ENCODE measurements at regions not wholly inside any gene's neighbourhood (a gene's known extent, or its start where the extent isn't known, plus 50 kb on each side); places are given as distances from the start of the nearest gene placed in this dataset.
"Not testable (repeated sequence)": the region's sequence is repeated elsewhere in the genome, so short reads cannot be mapped to it uniquely, and the experiment has no call there.

- no peak for TF ChIP-seq CTCF (conservative IDR thresholded peaks at IDR 0.05; ENCODE audit: low read depth, low read length)
- Histone ChIP-seq H3K27me3 (ENCODE audit: insufficient read depth, low read depth) (no peaks in the 10 kb centered on the region), H3K4me2 (no peak overlapping the region), H3K4me1 (ENCODE audit: low read depth, poor library complexity, severe bottlenecking) (no peaks in the 10 kb centered on the region), H3K4me3 (IDR thresholded peaks at IDR 0.05; ENCODE audit: insufficient read depth, low read depth, low read length) (no peak overlapping the region), H3K27ac (no peak overlapping the region), H3K9ac (no peak overlapping the region), H3K79me2 (ENCODE audit: insufficient read depth, low read depth) (no peaks in the 10 kb centered on the region), H4K20me1 (ENCODE audit: insufficient read depth) (no peaks in the 10 kb centered on the region), H3K36me3 (ENCODE audit: insufficient read depth) (no peaks in the 10 kb centered on the region), H2AFZ (ENCODE audit: low read depth) (no peak overlapping the region)
Observed at GRCh38 chr1:244155661-244156060, 104.6 kb downstream of the ZBTB18 start.

- not testable (repeated sequence) for H4K20me1 ChIP-seq (ENCODE audit: insufficient read depth); H3K4me2 ChIP-seq; H3K79me2 ChIP-seq (ENCODE audit: insufficient read depth, low read depth); H3K4me3 ChIP-seq (IDR thresholded peaks at IDR 0.05; ENCODE audit: insufficient read depth, low read depth, low read length); H2AFZ ChIP-seq (ENCODE audit: low read depth); H3K36me3 ChIP-seq (ENCODE audit: insufficient read depth); H3K9ac ChIP-seq; H3K27ac ChIP-seq; H3K27me3 ChIP-seq (ENCODE audit: insufficient read depth, low read depth); H3K4me1 ChIP-seq (ENCODE audit: low read depth, poor library complexity, severe bottlenecking)
Observed at GRCh38 chr1:244156617-244157016, 105.5 kb downstream of the ZBTB18 start.

GRCh38 chr1:244157731-244158438 is 106.8 kb downstream of the ZBTB18 start:
- no peaks in the 10 kb centered on the region for H4K20me1 ChIP-seq (ENCODE audit: insufficient read depth)
- no peak for TF ChIP-seq CTCF (conservative IDR thresholded peaks at IDR 0.05; ENCODE audit: low read depth, low read length)
- H3K9ac ChIP-seq = no peak overlapping the region
- H2AFZ ChIP-seq (ENCODE audit: low read depth) = no peak overlapping the region
- no peak overlapping the region for H3K4me2 ChIP-seq
- no peaks in the 10 kb centered on the region for H3K79me2 ChIP-seq (ENCODE audit: insufficient read depth, low read depth)
- no peaks in the 10 kb centered on the region for H3K36me3 ChIP-seq (ENCODE audit: insufficient read depth)
- no peak overlapping the region for H3K27ac ChIP-seq
- no peak overlapping the region for H3K4me3 ChIP-seq (IDR thresholded peaks at IDR 0.05; ENCODE audit: insufficient read depth, low read depth, low read length)
- no peaks in the 10 kb centered on the region for H3K4me1 ChIP-seq (ENCODE audit: low read depth, poor library complexity, severe bottlenecking)
- H3K27me3 ChIP-seq (ENCODE audit: insufficient read depth, low read depth) = no peaks in the 10 kb centered on the region

GRCh38 chr1:244159646-244160045 is 108.6 kb downstream of the ZBTB18 start:
- no peak for TF ChIP-seq CTCF (conservative IDR thresholded peaks at IDR 0.05; ENCODE audit: low read depth, low read length)
- H2AFZ ChIP-seq (ENCODE audit: low read depth) = no peak overlapping the region
- H4K20me1 ChIP-seq (ENCODE audit: insufficient read depth) = no peaks in the 10 kb centered on the region

GRCh38 chr1:244160455-244161235 is 109.6 kb downstream of the ZBTB18 start:
- no peak overlapping the region for H2AFZ ChIP-seq (ENCODE audit: low read depth)
- H3K4me1 ChIP-seq (ENCODE audit: low read depth, poor library complexity, severe bottlenecking) = no peaks in the 10 kb centered on the region
- H3K4me3 ChIP-seq (IDR thresholded peaks at IDR 0.05; ENCODE audit: insufficient read depth, low read depth, low read length) = no peak overlapping the region
- H3K36me3 ChIP-seq (ENCODE audit: insufficient read depth) = no peaks in the 10 kb centered on the region
- H3K9ac ChIP-seq = no peak overlapping the region
- no peak overlapping the region for H3K27ac ChIP-seq
- no peaks in the 10 kb centered on the region for H3K79me2 ChIP-seq (ENCODE audit: insufficient read depth, low read depth)
- no peak for TF ChIP-seq CTCF (conservative IDR thresholded peaks at IDR 0.05; ENCODE audit: low read depth, low read length)
- H3K4me2 ChIP-seq = no peak overlapping the region
- H3K27me3 ChIP-seq (ENCODE audit: insufficient read depth, low read depth) = no peaks in the 10 kb centered on the region
- H4K20me1 ChIP-seq (ENCODE audit: insufficient read depth) = no peaks in the 10 kb centered on the region

More at GRCh38 chr1:244159646-244160045, 108.6 kb downstream of the ZBTB18 start:
- Histone ChIP-seq H3K27ac (no peak overlapping the region), H3K27me3 (ENCODE audit: insufficient read depth, low read depth) (no peaks in the 10 kb centered on the region), H3K4me1 (ENCODE audit: low read depth, poor library complexity, severe bottlenecking) (no peaks in the 10 kb centered on the region), H3K9ac (no peak overlapping the region), H3K36me3 (ENCODE audit: insufficient read depth) (no peaks in the 10 kb centered on the region), H3K4me3 (IDR thresholded peaks at IDR 0.05; ENCODE audit: insufficient read depth, low read depth, low read length) (no peak overlapping the region), H3K4me2 (no peak overlapping the region), H3K79me2 (ENCODE audit: insufficient read depth, low read depth) (no peaks in the 10 kb centered on the region)
